ENCODE measurements at regions not wholly inside any gene's neighbourhood (a gene's known extent, or its start where the extent isn't known, plus 50 kb on each side); places are given as distances from the start of the nearest gene placed in this dataset.

DNA sequence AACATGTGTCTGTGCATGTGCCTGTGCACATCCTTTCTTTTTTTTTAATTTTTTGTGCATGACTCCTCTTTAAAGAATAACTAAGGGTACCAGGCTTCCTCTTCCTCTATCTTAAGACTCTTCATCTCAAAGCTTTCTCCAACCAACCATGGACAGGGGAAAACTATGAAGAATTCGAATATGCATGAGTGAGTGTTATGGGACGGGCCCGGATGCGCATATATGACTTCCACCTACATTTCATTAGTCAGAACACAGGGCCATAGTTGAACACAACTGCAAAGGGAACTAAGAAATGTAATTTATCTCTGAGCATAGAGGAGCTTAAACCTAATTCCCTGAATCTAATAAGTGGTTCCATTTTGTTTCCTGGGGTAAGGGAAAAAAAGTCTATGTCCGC is 270.3 kb upstream of the SORCS1 start:
- H3K27ac ChIP-seq (ENCODE audit: low read depth in 2 of 2, low read length in 1 of 2): no peak overlapping the region
- no peaks in the 10 kb centered on the region for H3K4me1 ChIP-seq (ENCODE audit: control insufficient read depth in 2 of 2, insufficient read depth in 2 of 2, low read length in 1 of 2)
- H3K36me3 ChIP-seq (ENCODE audit: control insufficient read depth in 2 of 2, insufficient read depth in 2 of 2, low read length in 1 of 2): no peaks in the 10 kb centered on the region
- no peak overlapping the region for H3K4me3 ChIP-seq (ENCODE audit: low read depth in 1 of 2, low read length in 2 of 2)
- no peaks in the 10 kb centered on the region for H3K27me3 ChIP-seq (ENCODE audit: control insufficient read depth in 1 of 2, insufficient read depth in 2 of 2, low read length in 2 of 2)
- peaks cover 0 to 3% of the 10 kb centered on the region in 2 donors for H3K9me3 ChIP-seq (ENCODE audit: control insufficient read depth in 2 of 2, insufficient read depth in 1 of 2, low read depth in 1 of 2, low read length in 1 of 2)
- 86 to 91% methylated on average over 5 of the region's 5 CpGs for WGBS, 2 donors

DNA sequence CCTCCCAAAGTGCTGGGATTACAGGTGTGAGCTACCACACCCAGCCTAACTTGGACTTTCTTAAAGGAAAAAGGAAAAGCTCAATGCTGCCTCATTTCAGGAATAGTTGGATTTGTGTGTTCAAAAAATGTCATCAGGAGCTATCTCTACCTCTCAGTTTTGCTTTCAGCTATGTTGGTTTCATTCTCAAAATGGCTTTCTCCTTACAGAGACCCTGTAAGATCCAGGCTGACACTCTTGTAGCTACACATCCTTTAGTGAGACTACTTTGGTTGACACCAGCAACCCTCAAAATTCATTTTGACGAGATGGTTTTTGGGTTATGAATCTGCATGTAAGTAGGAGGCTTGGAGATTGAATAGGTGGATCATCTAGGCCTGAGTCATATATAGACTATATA is 269.7 kb upstream of the SORCS1 start:
- no peaks in the 10 kb centered on the region for H3K4me1 ChIP-seq (ENCODE audit: control insufficient read depth in 2 of 2, insufficient read depth in 2 of 2, low read length in 1 of 2)

DNA sequence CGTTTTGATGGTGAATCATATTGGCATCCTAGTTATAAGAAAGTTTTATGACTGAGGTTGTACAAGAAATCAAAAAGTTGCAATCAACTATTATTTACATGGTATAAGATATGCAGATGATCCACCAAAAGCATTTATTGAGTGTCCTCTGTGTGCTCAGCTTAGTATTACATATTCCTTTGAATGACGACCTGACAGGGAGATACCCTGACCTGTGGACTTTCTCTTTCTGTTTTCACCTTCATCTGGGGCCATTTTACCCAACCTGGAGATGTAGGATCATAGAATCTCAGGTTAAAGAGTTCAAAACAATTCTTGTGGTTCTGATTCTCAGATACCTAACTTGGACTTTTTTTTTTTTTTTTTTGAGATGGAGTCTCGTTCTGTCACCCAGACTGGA is 269.1 kb upstream of the SORCS1 start:
- Histone ChIP-seq H3K4me1 (ENCODE audit: control insufficient read depth in 2 of 2, insufficient read depth in 2 of 2, low read length in 1 of 2) (no peaks in the 10 kb centered on the region), H3K4me3 (ENCODE audit: low read depth in 1 of 2, low read length in 2 of 2) (no peak overlapping the region), H3K36me3 (ENCODE audit: control insufficient read depth in 2 of 2, insufficient read depth in 2 of 2, low read length in 1 of 2) (no peaks in the 10 kb centered on the region), H3K27ac (ENCODE audit: low read depth in 2 of 2, low read length in 1 of 2) (no peak overlapping the region), H3K9me3 (ENCODE audit: control insufficient read depth in 2 of 2, insufficient read depth in 1 of 2, low read depth in 1 of 2, low read length in 1 of 2) (peaks cover 0 to 3% of the 10 kb centered on the region in 2 donors), H3K27me3 (ENCODE audit: control insufficient read depth in 1 of 2, insufficient read depth in 2 of 2, low read length in 2 of 2) (no peaks in the 10 kb centered on the region)
- 61 to 67% methylated on average over 3 of the region's 3 CpGs for WGBS, 2 donors

More for the DNA sequence above, 269.7 kb upstream of the SORCS1 start:
- H3K9me3 ChIP-seq (ENCODE audit: control insufficient read depth in 2 of 2, insufficient read depth in 1 of 2, low read depth in 1 of 2, low read length in 1 of 2): peaks cover 0 to 3% of the 10 kb centered on the region in 2 donors
- H3K36me3 ChIP-seq (ENCODE audit: control insufficient read depth in 2 of 2, insufficient read depth in 2 of 2, low read length in 1 of 2): no peaks in the 10 kb centered on the region
- H3K27ac ChIP-seq (ENCODE audit: low read depth in 2 of 2, low read length in 1 of 2): no peak overlapping the region
- H3K4me3 ChIP-seq (ENCODE audit: low read depth in 1 of 2, low read length in 2 of 2): no peak overlapping the region
- H3K27me3 ChIP-seq (ENCODE audit: control insufficient read depth in 1 of 2, insufficient read depth in 2 of 2, low read length in 2 of 2): no peaks in the 10 kb centered on the region
- WGBS, 2 donors: 81 to 84% methylated on average over 1 of the region's 1 CpG

DNA sequence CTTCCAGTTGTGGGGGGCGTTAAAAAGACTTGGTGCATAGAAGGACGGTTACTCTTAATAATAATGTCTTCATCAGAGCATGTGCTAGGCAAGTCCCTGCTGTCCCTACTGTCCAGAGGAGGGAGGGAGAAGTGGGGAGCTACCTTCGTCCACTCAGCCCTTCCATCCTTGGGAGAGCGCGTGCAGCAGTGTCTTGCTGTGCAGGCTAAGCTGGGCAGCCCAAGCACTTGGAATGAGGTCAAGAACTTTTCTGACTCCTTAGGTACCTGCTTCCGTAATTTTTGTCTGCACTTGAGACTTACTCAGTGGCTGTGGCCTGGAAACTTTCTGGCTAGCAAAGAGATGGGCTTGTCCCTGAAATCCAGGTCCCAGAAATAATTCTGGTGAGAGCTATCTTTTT is 265.9 kb upstream of the SORCS1 start:
- H3K36me3 ChIP-seq (ENCODE audit: control insufficient read depth in 2 of 2, insufficient read depth in 2 of 2, low read length in 1 of 2): no peaks in the 10 kb centered on the region
- peaks cover 0 to 3% of the 10 kb centered on the region in 2 donors for H3K9me3 ChIP-seq (ENCODE audit: control insufficient read depth in 2 of 2, insufficient read depth in 1 of 2, low read depth in 1 of 2, low read length in 1 of 2)
- 90 to 93% methylated on average over 6 of the region's 6 CpGs for WGBS, 2 donors
- H3K27ac ChIP-seq (ENCODE audit: low read depth in 2 of 2, low read length in 1 of 2): no peak overlapping the region
- no peaks in the 10 kb centered on the region for H3K27me3 ChIP-seq (ENCODE audit: control insufficient read depth in 1 of 2, insufficient read depth in 2 of 2, low read length in 2 of 2)
- no peak overlapping the region for H3K4me3 ChIP-seq (ENCODE audit: low read depth in 1 of 2, low read length in 2 of 2)
- no peaks in the 10 kb centered on the region for H3K4me1 ChIP-seq (ENCODE audit: control insufficient read depth in 2 of 2, insufficient read depth in 2 of 2, low read length in 1 of 2)

DNA sequence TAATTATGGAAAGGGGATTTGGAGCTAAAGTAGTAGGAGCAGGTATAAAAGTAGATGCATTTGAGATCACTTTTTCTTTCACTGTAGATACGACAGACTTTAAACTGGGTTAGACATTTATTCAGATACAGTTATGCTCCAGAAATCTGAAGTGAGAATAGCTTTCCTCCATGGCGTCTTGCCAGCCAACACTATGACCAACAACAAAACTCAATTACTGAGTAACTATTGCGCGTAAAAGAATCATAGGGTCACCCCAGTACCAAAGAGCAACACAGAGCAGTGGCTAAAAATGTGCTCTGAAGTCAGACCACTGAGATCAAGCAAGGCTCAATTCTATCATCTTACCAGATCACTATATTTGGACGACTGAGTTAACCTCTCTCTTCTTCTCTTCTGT is 262.5 kb upstream of the SORCS1 start:
- H3K27ac ChIP-seq (ENCODE audit: low read depth in 2 of 2, low read length in 1 of 2): no peak overlapping the region
- H3K4me1 ChIP-seq (ENCODE audit: control insufficient read depth in 2 of 2, insufficient read depth in 2 of 2, low read length in 1 of 2): no peaks in the 10 kb centered on the region
- H3K4me3 ChIP-seq (ENCODE audit: low read depth in 1 of 2, low read length in 2 of 2): no peak overlapping the region
- 81 to 90% methylated on average over 5 of the region's 5 CpGs for WGBS, 2 donors
- peaks cover 0 to 3% of the 10 kb centered on the region in 2 donors for H3K9me3 ChIP-seq (ENCODE audit: control insufficient read depth in 2 of 2, insufficient read depth in 1 of 2, low read depth in 1 of 2, low read length in 1 of 2)
- H3K27me3 ChIP-seq (ENCODE audit: control insufficient read depth in 1 of 2, insufficient read depth in 2 of 2, low read length in 2 of 2): no peaks in the 10 kb centered on the region
- H3K36me3 ChIP-seq (ENCODE audit: control insufficient read depth in 2 of 2, insufficient read depth in 2 of 2, low read length in 1 of 2): no peaks in the 10 kb centered on the region

DNA sequence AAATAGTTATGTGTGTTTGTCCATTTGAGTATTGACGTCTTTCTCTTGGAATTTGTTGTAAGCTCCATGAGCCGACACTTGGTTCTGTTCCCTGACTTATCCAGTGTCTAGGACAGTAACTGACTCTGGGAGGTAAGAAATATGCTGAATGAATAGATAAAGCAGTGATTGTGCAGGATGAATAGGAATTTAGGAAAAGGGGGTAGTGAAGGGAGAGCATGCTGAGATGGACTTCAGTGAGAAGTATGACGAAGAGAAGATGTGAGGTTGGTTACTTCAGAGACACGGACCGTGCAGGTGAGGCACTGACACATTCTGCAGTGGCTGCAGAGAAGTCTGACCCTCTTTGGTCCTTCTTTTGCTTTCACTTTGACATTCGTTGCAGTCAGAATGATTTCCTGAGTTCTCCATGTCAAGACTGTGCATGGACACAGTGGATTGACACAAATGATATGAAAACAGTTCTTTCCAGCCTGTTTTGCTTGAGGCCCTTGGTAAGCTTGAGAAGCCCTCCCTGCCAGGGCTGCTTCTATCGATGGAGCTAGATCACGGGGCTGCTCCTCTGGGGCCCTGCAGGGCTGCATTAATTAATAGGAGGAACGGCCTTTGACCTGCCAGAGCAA is 261.5 kb upstream of the SORCS1 start:
- Histone ChIP-seq H3K4me3 (ENCODE audit: low read depth in 1 of 2, low read length in 2 of 2) (no peak overlapping the region), H3K27ac (ENCODE audit: low read depth in 2 of 2, low read length in 1 of 2) (no peak overlapping the region), H3K36me3 (ENCODE audit: control insufficient read depth in 2 of 2, insufficient read depth in 2 of 2, low read length in 1 of 2) (no peaks in the 10 kb centered on the region), H3K4me1 (ENCODE audit: control insufficient read depth in 2 of 2, insufficient read depth in 2 of 2, low read length in 1 of 2) (no peaks in the 10 kb centered on the region), H3K9me3 (ENCODE audit: control insufficient read depth in 2 of 2, insufficient read depth in 1 of 2, low read depth in 1 of 2, low read length in 1 of 2) (peaks cover 0 to 3% of the 10 kb centered on the region in 2 donors), H3K27me3 (ENCODE audit: control insufficient read depth in 1 of 2, insufficient read depth in 2 of 2, low read length in 2 of 2) (no peaks in the 10 kb centered on the region)
- WGBS, 2 donors: 54 to 70% methylated on average over 9 of the region's 9 CpGs

DNA sequence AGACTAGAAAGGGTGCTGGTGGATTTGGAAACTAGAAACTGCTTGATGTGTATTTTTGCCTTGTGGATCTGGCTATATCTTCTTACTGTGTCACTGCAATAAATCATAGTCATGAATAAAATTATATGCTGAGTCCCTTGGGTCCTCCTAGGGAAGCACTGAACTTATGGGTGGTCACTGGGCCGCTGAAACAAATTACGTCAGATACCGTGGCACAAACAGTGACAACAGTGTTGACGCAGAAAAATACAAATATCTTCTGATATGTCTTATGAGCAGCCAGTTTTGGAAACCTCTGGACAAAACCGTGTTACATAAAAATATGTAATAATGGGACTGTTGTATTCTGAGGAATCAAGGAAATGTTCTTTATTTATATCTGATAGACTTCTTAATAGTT is 260.1 kb upstream of the SORCS1 start:
- WGBS, 2 donors: 77 to 85% methylated on average over 5 of the region's 5 CpGs
- no peaks in the 10 kb centered on the region for H3K4me1 ChIP-seq (ENCODE audit: control insufficient read depth in 2 of 2, insufficient read depth in 2 of 2, low read length in 1 of 2)
- H3K27ac ChIP-seq (ENCODE audit: low read depth in 2 of 2, low read length in 1 of 2): no peak overlapping the region
- no peaks in the 10 kb centered on the region for H3K27me3 ChIP-seq (ENCODE audit: control insufficient read depth in 1 of 2, insufficient read depth in 2 of 2, low read length in 2 of 2)
- no peaks in the 10 kb centered on the region for H3K36me3 ChIP-seq (ENCODE audit: control insufficient read depth in 2 of 2, insufficient read depth in 2 of 2, low read length in 1 of 2)
- no peak overlapping the region for H3K4me3 ChIP-seq (ENCODE audit: low read depth in 1 of 2, low read length in 2 of 2)
- no peaks in the 10 kb centered on the region for H3K9me3 ChIP-seq (ENCODE audit: control insufficient read depth in 2 of 2, insufficient read depth in 1 of 2, low read depth in 1 of 2, low read length in 1 of 2)

DNA sequence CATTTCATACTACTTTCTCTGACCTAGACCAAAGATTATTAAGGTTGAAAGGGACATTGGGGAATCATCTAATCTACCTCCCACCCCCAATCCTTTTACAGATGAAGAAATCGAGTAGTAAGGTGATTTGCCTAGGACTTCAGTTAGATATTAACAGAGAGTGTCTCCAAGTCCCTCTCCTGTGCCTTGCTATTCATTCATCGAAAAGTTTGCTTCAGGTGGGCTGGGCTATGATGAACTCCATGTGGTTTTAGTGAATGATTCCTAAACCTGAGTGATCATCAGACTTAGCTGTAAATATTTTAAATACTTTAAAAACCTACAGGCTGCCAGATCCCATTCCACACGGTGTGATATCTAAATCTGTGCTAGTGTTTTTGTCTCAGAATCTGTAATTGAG is 259.4 kb upstream of the SORCS1 start:
- no peak overlapping the region for H3K27ac ChIP-seq (ENCODE audit: low read depth in 2 of 2, low read length in 1 of 2)
- no peak overlapping the region for H3K4me3 ChIP-seq (ENCODE audit: low read depth in 1 of 2, low read length in 2 of 2)
- H3K9me3 ChIP-seq (ENCODE audit: control insufficient read depth in 2 of 2, insufficient read depth in 1 of 2, low read depth in 1 of 2, low read length in 1 of 2): no peaks in the 10 kb centered on the region
- no peaks in the 10 kb centered on the region for H3K4me1 ChIP-seq (ENCODE audit: control insufficient read depth in 2 of 2, insufficient read depth in 2 of 2, low read length in 1 of 2)
- WGBS, 2 donors: 51 to 57% methylated on average over 3 of the region's 3 CpGs
- H3K27me3 ChIP-seq (ENCODE audit: control insufficient read depth in 1 of 2, insufficient read depth in 2 of 2, low read length in 2 of 2): no peaks in the 10 kb centered on the region
- H3K36me3 ChIP-seq (ENCODE audit: control insufficient read depth in 2 of 2, insufficient read depth in 2 of 2, low read length in 1 of 2): no peaks in the 10 kb centered on the region

DNA sequence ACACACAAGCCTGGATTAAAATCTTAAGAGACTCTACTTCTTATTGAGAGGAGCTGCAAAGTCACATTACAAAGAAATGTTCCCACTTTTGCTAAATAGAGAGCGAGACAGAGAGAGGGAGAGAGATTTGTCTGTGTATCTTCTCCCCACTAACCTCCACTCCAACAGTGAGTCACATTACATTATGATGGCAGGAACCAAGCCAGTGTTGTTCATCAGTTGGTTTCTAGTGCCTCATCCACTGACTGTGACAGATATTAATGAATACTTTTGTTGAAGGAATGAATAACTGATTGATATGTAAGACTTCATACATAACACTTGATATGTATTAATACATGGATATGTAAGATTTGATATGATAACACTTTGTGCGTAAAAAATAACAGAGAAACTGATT is 258.2 kb upstream of the SORCS1 start:
- Histone ChIP-seq H3K4me3 (ENCODE audit: low read depth in 1 of 2, low read length in 2 of 2) (no peak overlapping the region), H3K27ac (ENCODE audit: low read depth in 2 of 2, low read length in 1 of 2) (no peak overlapping the region), H3K27me3 (ENCODE audit: control insufficient read depth in 1 of 2, insufficient read depth in 2 of 2, low read length in 2 of 2) (no peaks in the 10 kb centered on the region), H3K36me3 (ENCODE audit: control insufficient read depth in 2 of 2, insufficient read depth in 2 of 2, low read length in 1 of 2) (no peaks in the 10 kb centered on the region), H3K4me1 (ENCODE audit: control insufficient read depth in 2 of 2, insufficient read depth in 2 of 2, low read length in 1 of 2) (no peaks in the 10 kb centered on the region), H3K9me3 (ENCODE audit: control insufficient read depth in 2 of 2, insufficient read depth in 1 of 2, low read depth in 1 of 2, low read length in 1 of 2) (no peaks in the 10 kb centered on the region)
- WGBS, 2 donors: 84 to 88% methylated on average over 2 of the region's 2 CpGs

DNA sequence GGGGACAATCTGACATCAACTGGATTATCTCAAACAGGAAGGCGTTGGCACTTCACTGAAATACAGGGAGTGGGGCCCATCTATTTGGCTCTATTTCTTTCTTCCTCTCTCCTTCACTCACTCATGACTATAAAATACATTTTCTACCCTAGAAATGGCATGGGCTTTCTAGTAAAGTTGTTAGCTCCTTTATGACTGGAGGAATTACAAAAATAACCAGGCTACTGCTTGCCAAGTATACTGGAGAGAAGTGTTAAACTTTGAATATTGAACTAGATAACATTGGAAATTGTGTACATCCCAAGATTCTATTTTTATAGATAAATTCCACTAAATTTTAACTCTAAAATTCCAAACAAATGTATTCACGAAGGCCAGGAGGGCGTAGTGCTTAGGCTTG is 255.7 kb upstream of the SORCS1 start:
- Histone ChIP-seq H3K27ac (ENCODE audit: low read depth in 2 of 2, low read length in 1 of 2) (no peak overlapping the region), H3K27me3 (ENCODE audit: control insufficient read depth in 1 of 2, insufficient read depth in 2 of 2, low read length in 2 of 2) (no peaks in the 10 kb centered on the region), H3K4me1 (ENCODE audit: control insufficient read depth in 2 of 2, insufficient read depth in 2 of 2, low read length in 1 of 2) (no peaks in the 10 kb centered on the region), H3K36me3 (ENCODE audit: control insufficient read depth in 2 of 2, insufficient read depth in 2 of 2, low read length in 1 of 2) (no peaks in the 10 kb centered on the region), H3K9me3 (ENCODE audit: control insufficient read depth in 2 of 2, insufficient read depth in 1 of 2, low read depth in 1 of 2, low read length in 1 of 2) (no peaks in the 10 kb centered on the region), H3K4me3 (ENCODE audit: low read depth in 1 of 2, low read length in 2 of 2) (no peak overlapping the region)
- WGBS, 2 donors: 75 to 78% methylated on average over 3 of the region's 3 CpGs
